DOHH2 (cell line): ENCODE measurements at regions not wholly inside any gene's neighbourhood (a gene's known extent, or its start where the extent isn't known, plus 50 kb on each side); places are given as distances from the start of the nearest gene placed in this dataset.

ENCODE experiments used
- H3F3A ChIP-seq: fragments of 200-600 bp; sonication (generic), shearing (Covaris generic); 2 replicates; pipeline ENCODE4 v1.6.0; 2016; ENCODE audit warnings: antibody characterized with exemption, mild to moderate bottlenecking; ENCODE audit not compliant: control insufficient read depth, insufficient read depth
- H3K27ac ChIP-seq: fragments of 200-600 bp; sonication (generic); 2 replicates; pipeline ENCODE4 v1.5.1; 2014; ENCODE audit warnings: low read depth, mild to moderate bottlenecking, low read length, moderate library complexity
- H3K27me3 ChIP-seq: fragments of 200-600 bp; sonication (generic); 2 replicates; pipeline ENCODE4 v1.6.1; 2014; ENCODE audit warnings: mild to moderate bottlenecking, low read length, mixed read lengths; ENCODE audit not compliant: control insufficient read depth
- H3K36me3 ChIP-seq: fragments of 200-600 bp; sonication (generic); 2 replicates; pipeline ENCODE4 v1.6.1; 2014; ENCODE audit warnings: mild to moderate bottlenecking, low read length, moderate library complexity, mixed read lengths; ENCODE audit not compliant: control insufficient read depth
- H3K4me1 ChIP-seq: fragments of 200-600 bp; sonication (generic); 2 replicates; pipeline ENCODE4 v1.6.1; 2014; ENCODE audit warnings: mild to moderate bottlenecking, low read length, mixed read lengths; ENCODE audit not compliant: control insufficient read depth
- H3K4me2 ChIP-seq: fragments of 200-600 bp; sonication (generic); 2 replicates; pipeline ENCODE4 v1.6.0; 2014; ENCODE audit warnings: mild to moderate bottlenecking, low read length, moderate library complexity
- H3K4me3 ChIP-seq: fragments of 200-600 bp; sonication (generic); 2 replicates; pipeline ENCODE4 v1.5.1; 2014; ENCODE audit warnings: mild to moderate bottlenecking, low read length, mixed read lengths
- H3K79me2 ChIP-seq: fragments of 200-600 bp; sonication (generic); 2 replicates; pipeline ENCODE4 v1.6.1; 2014; ENCODE audit warnings: mild to moderate bottlenecking, low read length, mixed read lengths; ENCODE audit not compliant: control insufficient read depth
- H3K9me2 ChIP-seq: fragments of 200-600 bp; sonication (generic); replicated peaks from 2 replicates; pipeline ENCODE4 v1.6.1; 2014; ENCODE audit warnings: mild to moderate bottlenecking, low read length, mixed read lengths; ENCODE audit not compliant: control insufficient read depth
- H3K9me3 ChIP-seq: fragments of 200-600 bp; sonication (generic); 2 replicates; pipeline ENCODE4 v1.6.1; 2014; ENCODE audit warnings: antibody characterized with exemption, low read length, mixed read lengths; ENCODE audit not compliant: control insufficient read depth, insufficient read depth
- H4K20me1 ChIP-seq: fragments of 200-600 bp; sonication (generic); 2 replicates; pipeline ENCODE4 v1.6.0; 2014; ENCODE audit warnings: low read depth, mild to moderate bottlenecking, antibody characterized with exemption, low read length, moderate library complexity; ENCODE audit not compliant: control insufficient read depth, insufficient read depth
- CTCF ChIP-seq: fragments of 200-600 bp; sonication (generic); IDR thresholded peaks from one replicate; pipeline ENCODE4 v1.5.1; 2014; ENCODE audit warnings: antibody characterized with exemption, mild to moderate bottlenecking, low read depth, low read length; ENCODE audit not compliant: poor library complexity, severe bottlenecking
- EZH2phosphoT487 ChIP-seq: fragments of 200-600 bp; sonication (generic); IDR thresholded peaks from 2 replicates; pipeline ENCODE4 v1.6.1; 2017; ENCODE audit warnings: borderline replicate concordance, mild to moderate bottlenecking, antibody characterized with exemption, low read length, moderate library complexity, mixed read lengths

- no peaks in the 10 kb centered on the region for H3K9me3 ChIP-seq
- no peak overlapping the region for H3K4me3 ChIP-seq
- H3K9me2 ChIP-seq = no peaks in the 10 kb centered on the region; the same call in 1 of the 2 replicates
- no peaks in the 10 kb centered on the region for H3K4me1 ChIP-seq
- H4K20me1 ChIP-seq = no peaks in the 10 kb centered on the region
- no peaks in the 10 kb centered on the region for H3K79me2 ChIP-seq
- H3F3A ChIP-seq = no peaks in the 10 kb centered on the region
- no peaks in the 10 kb centered on the region for H3K27me3 ChIP-seq
- TF ChIP-seq EZH2phosphoT487 = no peak
- TF ChIP-seq CTCF = no peak
- H3K36me3 ChIP-seq = no peaks in the 10 kb centered on the region
- H3K4me2 ChIP-seq = no peak overlapping the region
- H3K27ac ChIP-seq = no peak overlapping the region
Observed at GRCh38 chr3:176090727-176091126, 1106.6 kb downstream of the TBL1XR1 start.

- no peaks in the 10 kb centered on the region for H3K4me1 ChIP-seq
- H3F3A ChIP-seq = no peaks in the 10 kb centered on the region
- H3K9me2 ChIP-seq = no peaks in the 10 kb centered on the region; the same call in 1 of the 2 replicates
- no peaks in the 10 kb centered on the region for H4K20me1 ChIP-seq
- TF ChIP-seq CTCF (no peak), EZH2phosphoT487 (no peak)
- no peaks in the 10 kb centered on the region for H3K27me3 ChIP-seq
- H3K4me2 ChIP-seq = no peak overlapping the region
- H3K4me3 ChIP-seq = no peak overlapping the region
- no peak overlapping the region for H3K27ac ChIP-seq
- no peaks in the 10 kb centered on the region for H3K79me2 ChIP-seq
- no peaks in the 10 kb centered on the region for H3K9me3 ChIP-seq
- H3K36me3 ChIP-seq = no peaks in the 10 kb centered on the region
Observed at GRCh38 chr3:176088962-176089383, 1108.3 kb downstream of the TBL1XR1 start.

- H3K27me3 ChIP-seq = no peaks in the 10 kb centered on the region
- H3K9me2 ChIP-seq = no peaks in the 10 kb centered on the region; the same call in 1 of the 2 replicates
- H3K36me3 ChIP-seq = no peaks in the 10 kb centered on the region
Observed at GRCh38 chr3:176087066-176087697, 1110.1 kb downstream of the TBL1XR1 start.

More at GRCh38 chr3:176087066-176087697, 1110.1 kb downstream of the TBL1XR1 start:
- Histone ChIP-seq H3K79me2 (no peaks in the 10 kb centered on the region), H3F3A (no peaks in the 10 kb centered on the region), H3K4me3 (no peak overlapping the region), H3K27ac (no peak overlapping the region), H3K4me2 (no peak overlapping the region), H4K20me1 (no peaks in the 10 kb centered on the region), H3K4me1 (no peaks in the 10 kb centered on the region), H3K9me3 (no peaks in the 10 kb centered on the region)
- TF ChIP-seq CTCF (no peak), EZH2phosphoT487 (no peak)
